ENCODE measurements at regions not wholly inside any gene's neighbourhood (a gene's known extent, or its start where the extent isn't known, plus 50 kb on each side); places are given as distances from the start of the nearest gene placed in this dataset.

- no peak overlapping the region for H3K4me3 ChIP-seq (ENCODE audit: low read depth, low read length)
- TF ChIP-seq CTCF (conservative IDR thresholded peaks at IDR 0.05; ENCODE audit: low read depth, low read length): no peak
- DNase-seq (ENCODE audit: low read depth): no peak
Observed at GRCh38 chr12:97778111-97778510, 315.5 kb downstream of the RMST start.

GRCh38 chr12:97781342-97781741, 318.7 kb downstream of the RMST start:
- TF ChIP-seq CTCF (conservative IDR thresholded peaks at IDR 0.05; ENCODE audit: low read depth, low read length): no peak
- no peak for DNase-seq (ENCODE audit: low read depth)
- no peak overlapping the region for H3K4me3 ChIP-seq (ENCODE audit: low read depth, low read length)

- no peak overlapping the region for H3K4me3 ChIP-seq (ENCODE audit: low read depth, low read length)
- DNase-seq (ENCODE audit: low read depth): no peak
- no peak for TF ChIP-seq CTCF (conservative IDR thresholded peaks at IDR 0.05; ENCODE audit: low read depth, low read length)
Observed at GRCh38 chr12:97784904-97785303, 322.3 kb downstream of the RMST start.

- DNase-seq (ENCODE audit: low read depth): no peak
Observed at GRCh38 chr12:97790281-97790680, 327.7 kb downstream of the RMST start.

GRCh38 chr12:97797473-97797872, 334.9 kb downstream of the RMST start:
- no peak for TF ChIP-seq CTCF (conservative IDR thresholded peaks at IDR 0.05; ENCODE audit: low read depth, low read length)
- no peak for DNase-seq (ENCODE audit: low read depth)
- H3K4me3 ChIP-seq (ENCODE audit: low read depth, low read length): no peak overlapping the region

More at GRCh38 chr12:97790281-97790680, 327.7 kb downstream of the RMST start:
- H3K4me3 ChIP-seq (ENCODE audit: low read depth, low read length): no peak overlapping the region
- TF ChIP-seq CTCF (conservative IDR thresholded peaks at IDR 0.05; ENCODE audit: low read depth, low read length): no peak

- TF ChIP-seq CTCF (conservative IDR thresholded peaks at IDR 0.05; ENCODE audit: low read depth, low read length): no peak
- H3K4me3 ChIP-seq (ENCODE audit: low read depth, low read length): no peak overlapping the region
- no peak for DNase-seq (ENCODE audit: low read depth)
Observed at GRCh38 chr12:97800561-97800960, 338.0 kb downstream of the RMST start.

GRCh38 chr12:97801471-97802059, 339.0 kb downstream of the RMST start:
- DNase-seq (ENCODE audit: low read depth): no peak
- no peak overlapping the region for H3K4me3 ChIP-seq (ENCODE audit: low read depth, low read length)
- TF ChIP-seq CTCF (conservative IDR thresholded peaks at IDR 0.05; ENCODE audit: low read depth, low read length): no peak
